Ascending aorta (tissue), 2 donors: ENCODE measurements at regions not wholly inside any gene's neighbourhood (a gene's known extent, or its start where the extent isn't known, plus 50 kb on each side); places are given as distances from the start of the nearest gene placed in this dataset.
A peak's percentile ranks its signal among the peaks of the same experiment; 100 is the strongest.

Experiments
- DNase-seq, 2 donors: peaks; one replicate each; pipeline ENCODE4 v3.0.0-alpha.2; 2019; ENCODE audit warnings: low spot score in 2 of 2
- H3K27ac ChIP-seq, 2 donors: fragments of 200-600 bp; sonication (generic); one replicate each; pipeline ENCODE4 v1.5.1; 2016 to 2017; ENCODE audit warnings: mild to moderate bottlenecking in 1 of 2
- H3K27me3 ChIP-seq: fragments of 200-600 bp; sonication (generic); one replicate; pipeline ENCODE4 v1.5.1; 2017
- H3K36me3 ChIP-seq, 2 donors: fragments of 200-600 bp; sonication (generic); one replicate each; pipeline ENCODE4 v1.5.1; 2016
- H3K4me1 ChIP-seq, 2 donors: fragments of 200-600 bp; sonication (generic); one replicate each; pipeline ENCODE4 v1.5.1; 2016 to 2017; ENCODE audit warnings: mild to moderate bottlenecking in 1 of 2
- H3K4me3 ChIP-seq, 2 donors: fragments of 200-600 bp; sonication (generic); one replicate each; pipeline ENCODE4 v1.5.1; 2016 to 2017; ENCODE audit warnings: mild to moderate bottlenecking in 1 of 2
- H3K9me3 ChIP-seq, 2 donors: fragments of 200-600 bp; sonication (generic); one replicate each; pipeline ENCODE4 v1.5.1; 2016
- CTCF ChIP-seq, 3 experiments: fragments of 200-600 bp in 2 of 3; fragments of 450-650 bp in 1 of 3; sonication (generic) in 2 of 3; IDR thresholded peaks; one replicate each; pipeline ENCODE4 v1.5.1; 2016 to 2019; ENCODE audit warnings: antibody characterized with exemption in 3 of 3, mild to moderate bottlenecking in 1 of 3, moderate library complexity in 1 of 3
- intact Hi-C: fragments of 100-400 bp; cut with DNase I; formaldehyde crosslinking; loops from one replicate; pipeline ENCODE4 v1.15.1; 2023

GRCh38 chr1:56072310-56072709 is 507.1 kb downstream of the PLPP3 start:
- Histone ChIP-seq H3K27ac (peak overlapping the region; percentile 81 to 90), H3K27me3 (no peaks in the 10 kb centered on the region), H3K36me3 (no peaks in the 10 kb centered on the region), H3K4me1 (peaks cover 10 to 32% of the 10 kb centered on the region in 2 donors), H3K9me3 (no peaks in the 10 kb centered on the region), H3K4me3 (no peak overlapping the region)
- intact Hi-C loops, result loop anchor here (5.0 to 10.0 kb wide), 5 partner anchors 185 to 645 kb away; no protein-coding TSS in a partner anchor
- DNase-seq, result no peak
- no peak for TF ChIP-seq CTCF (IDR thresholded peaks at IDR 0.05)

GRCh38 chr1:56071351-56071750 is 508.0 kb downstream of the PLPP3 start:
- TF ChIP-seq CTCF (IDR thresholded peaks at IDR 0.05), result no peak
- Histone ChIP-seq H3K36me3 (no peaks in the 10 kb centered on the region), H3K27me3 (no peaks in the 10 kb centered on the region), H3K27ac (peak overlapping the region; percentile 81 to 90), H3K4me3 (no peak overlapping the region), H3K4me1 (peaks cover 10 to 34% of the 10 kb centered on the region in 2 donors), H3K9me3 (no peaks in the 10 kb centered on the region)
- DNase-seq, result no peak
- intact Hi-C loops, result loop anchor here (5.0 to 10.0 kb wide), 5 partner anchors 186 to 644 kb away; no protein-coding TSS in a partner anchor

DNA sequence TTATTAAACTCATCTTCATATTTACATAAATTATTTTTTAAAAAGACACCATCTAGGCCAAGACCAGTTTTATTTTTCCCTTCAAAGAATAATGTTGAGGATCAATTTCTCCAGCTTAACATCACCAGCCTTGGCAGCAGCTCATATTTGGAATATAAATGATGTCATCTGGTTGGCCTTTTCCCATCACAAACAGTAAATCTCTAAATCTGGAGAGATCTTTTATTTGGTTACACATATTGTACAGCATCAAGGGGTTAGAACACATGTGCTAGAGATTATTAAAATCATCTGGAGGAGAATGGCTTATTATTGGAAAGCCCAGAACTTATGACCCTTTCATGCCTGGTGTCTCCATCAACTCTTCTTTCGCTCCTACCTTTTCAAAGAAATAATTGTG is 508.8 kb downstream of the PLPP3 start:
- no peaks in the 10 kb centered on the region for H3K9me3 ChIP-seq
- no peak for DNase-seq
- peak overlapping the region; percentile 54 to 90 for H3K27ac ChIP-seq
- H3K4me3 ChIP-seq, result no peak overlapping the region
- TF ChIP-seq CTCF (IDR thresholded peaks at IDR 0.05), result no peak
- no peaks in the 10 kb centered on the region for H3K27me3 ChIP-seq
- intact Hi-C loops, result loop anchor here (5.0 to 10.0 kb wide), 5 partner anchors 187 to 643 kb away; no protein-coding TSS in a partner anchor
- H3K4me1 ChIP-seq, result peaks cover 13 to 40% of the 10 kb centered on the region in 2 donors
- no peaks in the 10 kb centered on the region for H3K36me3 ChIP-seq

- DNase-seq, result no peak
- intact Hi-C loops, result loop anchor here (2.0 to 10.0 kb wide), 6 partner anchors 187 to 643 kb away; partner anchors contain the start of gene PLPP3
- H3K9me3 ChIP-seq, result no peaks in the 10 kb centered on the region
- peaks cover 13 to 43% of the 10 kb centered on the region in 2 donors for H3K4me1 ChIP-seq
- H3K27ac ChIP-seq, result peak overlapping the region; percentile 72 to 90
- no peak for TF ChIP-seq CTCF (IDR thresholded peaks at IDR 0.05)
- H3K4me3 ChIP-seq, result no peak overlapping the region
- H3K36me3 ChIP-seq, result no peaks in the 10 kb centered on the region
- H3K27me3 ChIP-seq, result no peaks in the 10 kb centered on the region
These were observed 509.5 kb downstream of the PLPP3 start for GRCh38 chr1:56069824-56070223.

GRCh38 chr1:56068908-56069307 is 510.5 kb downstream of the PLPP3 start:
- H3K36me3 ChIP-seq, result no peaks in the 10 kb centered on the region
- no peak overlapping the region for H3K4me3 ChIP-seq
- intact Hi-C loops, result loop anchor here (2.0 kb wide), 1 partner anchor 510 kb away; the partner anchor contains the start of gene PLPP3
- peaks cover 10 to 38% of the 10 kb centered on the region in 2 donors for H3K4me1 ChIP-seq
- H3K27me3 ChIP-seq, result no peaks in the 10 kb centered on the region
- H3K27ac ChIP-seq, result peak overlapping the region; percentile 72 to 90
- no peak for TF ChIP-seq CTCF (IDR thresholded peaks at IDR 0.05)
- DNase-seq, result no peak
- no peaks in the 10 kb centered on the region for H3K9me3 ChIP-seq
